HG03060 (cell line): ENCODE measurements at regions not wholly inside any gene's neighbourhood (a gene's known extent, or its start where the extent isn't known, plus 50 kb on each side); places are given as distances from the start of the nearest gene placed in this dataset.

Experiments
- ATAC-seq: cut with Tn5 transposase; IDR thresholded peaks from one replicate; pipeline ENCODE4 v1.9.1; 2021; ENCODE audit warnings: low read depth, moderate number of reproducible peaks; ENCODE audit not compliant: unreplicated experiment

- ATAC-seq = no peak
Measured at GRCh38 chr11:109734566-109734965, 312.6 kb downstream of the C11orf87 start.

DNA sequence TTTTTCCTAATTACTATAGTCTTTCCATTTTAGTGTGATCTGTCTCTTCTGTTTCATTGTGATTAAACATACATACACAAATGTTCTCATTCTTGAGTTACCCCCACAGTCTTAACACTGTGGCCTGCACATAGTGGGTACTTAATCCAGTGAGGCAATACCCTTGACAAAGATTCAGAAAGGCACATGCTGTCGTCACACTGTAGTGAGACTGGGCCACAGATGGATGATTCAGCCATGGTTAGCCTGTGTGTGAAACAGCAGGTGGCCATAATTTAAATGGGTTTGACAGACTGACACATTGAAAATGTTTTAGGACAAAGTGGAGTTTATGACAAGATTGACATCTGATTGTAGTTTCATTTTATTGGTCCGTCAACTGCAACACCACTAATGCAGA is 313.1 kb downstream of the C11orf87 start:
- ATAC-seq = no peak

GRCh38 chr11:109739379-109739778 is 317.4 kb downstream of the C11orf87 start:
- ATAC-seq = no peak

DNA sequence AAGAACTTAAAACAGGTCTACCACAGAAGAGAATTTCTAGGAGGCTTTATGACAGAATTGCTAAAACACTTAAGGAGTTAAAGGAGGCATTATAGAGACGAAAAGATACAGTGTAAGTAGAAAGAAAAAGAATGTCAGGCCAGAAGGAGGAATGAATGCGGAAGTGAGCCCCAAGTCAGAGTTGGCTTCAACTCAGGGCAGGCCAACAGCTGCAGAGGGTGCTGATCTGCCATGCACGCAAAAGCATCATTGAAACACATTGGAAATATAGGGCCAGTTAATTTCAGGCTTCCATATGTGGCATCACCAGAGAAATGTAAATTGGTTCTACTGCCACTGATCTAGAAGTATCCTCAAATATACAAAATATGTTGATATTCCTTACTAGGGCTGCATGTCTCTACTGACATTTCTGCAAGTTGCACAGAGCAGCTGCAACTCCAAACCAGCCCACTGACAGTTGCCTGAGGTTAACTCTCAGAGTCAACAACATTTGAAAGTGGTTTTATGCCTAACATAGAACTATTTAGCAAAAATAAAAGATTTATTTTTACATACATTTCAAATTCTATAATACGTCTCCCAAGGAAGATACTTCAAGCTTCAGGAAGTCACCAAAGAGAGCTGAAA is 324.1 kb downstream of the C11orf87 start:
- no peak for ATAC-seq

- peak; percentile 49 for ATAC-seq
Measured at GRCh38 chr11:109747839-109748238, 325.8 kb downstream of the C11orf87 start.

GRCh38 chr11:109749476-109749875 is 327.5 kb downstream of the C11orf87 start:
- no peak for ATAC-seq

GRCh38 chr11:109750964-109751363 is 329.0 kb downstream of the C11orf87 start:
- no peak for ATAC-seq

DNA sequence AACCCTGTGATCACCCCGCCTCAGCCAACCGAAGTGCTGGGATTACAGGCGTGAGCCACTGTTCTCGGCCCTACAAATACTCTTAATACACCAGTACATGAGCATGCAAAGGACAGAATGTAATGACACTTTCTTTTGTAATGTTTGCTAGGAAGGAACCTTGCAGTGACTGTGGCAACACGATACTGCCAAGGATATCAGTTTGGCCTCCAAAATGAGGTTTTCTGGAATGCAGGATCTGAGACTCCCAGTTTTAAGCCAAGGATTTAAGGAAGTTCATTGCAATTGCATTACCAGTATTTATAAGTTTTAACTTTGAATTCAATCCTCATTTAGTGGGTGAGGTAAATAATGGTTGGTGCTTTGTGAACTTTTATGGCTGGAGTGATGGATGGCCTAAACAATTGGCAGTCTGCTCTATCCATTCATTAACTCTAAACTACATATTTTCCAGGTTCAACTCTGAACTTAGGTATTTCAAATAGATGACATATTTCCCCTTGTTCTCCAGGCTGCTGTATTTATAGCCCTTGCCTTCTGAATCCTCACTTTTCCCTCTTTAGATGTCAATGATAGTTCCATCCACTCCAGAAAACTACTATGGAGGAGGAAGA is 330.3 kb downstream of the C11orf87 start:
- no peak for ATAC-seq

DNA sequence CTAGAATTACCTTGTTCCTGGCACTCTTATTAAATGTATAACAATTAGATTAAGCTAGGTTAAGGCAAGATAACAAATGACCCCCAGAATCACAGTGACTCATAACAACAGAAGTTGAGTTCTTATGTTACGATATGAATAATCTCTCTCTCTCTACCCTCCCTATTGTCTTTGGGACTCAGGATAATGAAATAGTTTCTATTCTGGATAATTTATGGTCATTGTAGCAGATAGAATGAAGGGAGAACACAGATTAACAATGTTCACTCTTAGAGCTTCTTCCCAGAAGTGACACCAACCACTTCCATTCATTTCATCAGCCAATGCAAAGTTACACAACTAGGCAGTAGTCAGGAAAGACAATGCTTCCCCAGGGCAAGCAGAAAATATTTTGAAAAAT is 334.5 kb downstream of the C11orf87 start:
- ATAC-seq = no peak

DNA sequence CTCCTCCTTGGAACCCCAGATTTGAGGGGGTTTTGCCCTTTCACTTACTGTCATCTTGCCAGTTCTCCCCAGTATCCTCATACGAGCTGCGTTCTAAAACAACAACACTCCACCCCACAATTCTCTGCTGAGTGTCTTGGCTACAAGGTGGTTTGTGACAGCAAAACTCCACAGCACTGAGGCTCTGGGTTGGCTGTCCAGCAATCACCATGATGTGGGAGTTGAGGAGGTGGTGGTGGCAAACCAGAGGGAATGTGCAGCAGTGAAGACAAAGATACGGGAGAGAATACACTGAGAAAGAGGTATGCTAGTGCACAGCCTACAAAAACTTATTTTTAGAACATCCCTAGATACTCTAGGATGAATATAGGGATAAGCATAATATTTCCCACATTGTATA is 335.0 kb downstream of the C11orf87 start:
- ATAC-seq = no peak

DNA sequence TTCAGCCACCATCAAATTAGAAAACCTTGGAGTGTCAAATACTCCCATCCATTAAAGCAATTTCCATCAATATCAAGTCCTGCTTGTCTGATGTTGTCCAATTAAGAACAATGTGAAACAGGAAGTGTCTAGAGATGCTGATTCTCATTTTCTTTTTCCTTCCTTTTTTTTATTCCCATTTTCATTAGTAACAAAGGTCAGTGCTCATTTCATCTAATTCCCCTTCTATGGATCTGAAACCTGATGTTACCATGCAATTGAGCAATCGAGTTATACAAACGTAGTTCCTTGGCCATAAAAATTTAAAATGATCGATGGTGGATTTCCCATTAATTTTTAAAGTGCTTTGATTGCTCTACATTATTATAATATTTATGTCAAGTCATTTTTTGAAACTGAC is 330.6 kb upstream of the ZC3H12C start:
- ATAC-seq = no peak

GRCh38 chr11:109765709-109766311 is 327.4 kb upstream of the ZC3H12C start:
- no peak for ATAC-seq

GRCh38 chr11:109769858-109770257 is 323.3 kb upstream of the ZC3H12C start:
- no peak for ATAC-seq

DNA sequence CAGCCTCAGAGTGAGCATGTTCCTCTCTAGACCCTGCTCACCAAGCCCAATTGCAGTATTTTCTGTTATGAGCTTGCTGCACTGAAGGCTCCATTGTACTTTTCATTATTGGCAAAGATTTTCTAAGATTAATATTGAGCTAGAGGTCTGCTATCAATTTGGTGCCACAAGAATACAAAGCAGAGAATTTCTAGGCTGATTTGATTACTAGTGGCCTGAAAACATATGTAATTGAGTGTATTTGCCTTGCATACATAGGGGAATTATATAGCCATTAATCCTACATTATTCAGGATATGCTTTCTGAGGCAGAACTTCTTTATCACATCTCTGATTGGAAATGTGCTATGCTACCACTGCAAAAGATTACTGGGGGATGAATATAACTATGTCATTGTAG is 322.9 kb upstream of the ZC3H12C start:
- ATAC-seq = no peak

DNA sequence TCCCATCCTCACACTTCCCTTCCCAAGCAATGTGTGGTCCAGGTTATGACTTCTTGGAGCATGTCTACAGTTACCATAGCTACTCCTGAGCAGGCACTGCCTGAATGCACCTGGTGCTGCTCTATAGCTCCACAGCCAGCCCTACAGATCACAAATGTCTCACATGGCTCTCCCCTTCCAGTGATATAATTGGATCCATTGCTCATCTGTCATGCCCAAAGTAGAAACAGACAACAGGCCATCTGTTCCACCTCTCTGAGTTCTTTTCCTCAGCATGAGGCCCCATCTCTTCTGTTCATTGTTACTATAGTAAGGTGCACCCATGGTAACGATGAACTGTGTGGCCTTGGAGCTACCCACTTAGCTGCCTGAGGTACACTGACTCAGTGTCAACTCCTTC is 320.3 kb upstream of the ZC3H12C start:
- ATAC-seq = no peak

GRCh38 chr11:109775686-109776085 is 317.5 kb upstream of the ZC3H12C start:
- no peak for ATAC-seq

DNA sequence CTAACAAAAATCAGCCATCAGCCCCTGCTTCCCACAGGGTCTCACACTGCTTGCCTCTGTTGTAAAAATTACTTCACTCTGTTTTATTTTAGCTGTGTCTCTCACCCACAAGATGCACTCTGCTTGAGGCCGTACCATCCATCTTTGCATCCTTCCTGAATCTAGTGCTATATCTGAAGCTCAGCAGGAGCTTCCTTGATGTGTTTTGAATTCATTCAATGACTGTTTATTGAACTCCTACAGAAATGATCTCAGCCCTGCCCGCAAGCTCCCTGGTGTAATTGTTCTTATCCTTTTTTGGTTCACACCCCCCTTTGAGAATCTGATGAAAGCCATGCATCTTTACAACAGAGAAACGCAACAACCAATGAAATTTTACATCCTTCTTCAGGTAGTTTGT is 310.2 kb upstream of the ZC3H12C start:
- ATAC-seq = no peak

DNA sequence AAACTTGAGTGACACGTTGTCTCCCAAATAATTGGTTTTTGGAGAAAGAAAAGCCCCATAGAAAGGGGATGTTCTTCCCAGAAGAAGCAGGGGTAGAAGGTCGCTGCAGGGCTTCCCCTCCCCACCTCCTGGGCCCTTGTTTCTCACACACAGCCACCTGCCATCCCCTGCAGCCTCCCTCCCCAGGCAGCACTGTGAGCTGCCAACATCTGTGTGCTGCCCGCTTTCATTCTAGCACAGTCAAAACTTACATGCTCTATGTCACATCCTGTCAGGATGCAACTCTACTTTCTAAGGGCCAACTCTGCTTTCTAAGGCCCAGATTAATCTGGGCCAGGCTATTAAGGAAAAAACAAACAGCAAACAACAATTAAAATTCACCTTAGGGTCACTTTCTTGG is 309.4 kb upstream of the ZC3H12C start:
- no peak for ATAC-seq

DNA sequence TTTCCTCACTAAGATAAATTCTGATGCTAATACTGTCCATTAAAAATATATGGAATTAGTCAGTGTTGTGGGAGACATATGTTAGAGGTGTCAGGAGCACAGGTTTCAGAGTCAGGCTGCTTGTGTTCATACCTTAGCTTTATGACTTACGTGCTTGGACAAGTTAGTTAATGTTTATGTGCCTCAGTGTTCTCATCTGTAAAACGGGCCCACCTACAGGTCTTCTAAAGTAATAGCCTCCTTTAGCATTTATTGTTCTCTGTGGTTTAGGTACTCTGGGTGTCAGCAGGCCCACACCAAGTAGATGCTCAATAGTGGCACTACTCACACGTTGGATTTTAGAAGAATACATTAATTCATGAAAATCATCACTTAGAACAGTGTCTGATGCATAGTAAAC is 308.7 kb upstream of the ZC3H12C start:
- ATAC-seq = no peak

- no peak for ATAC-seq
Measured at GRCh38 chr11:109785198-109785597, 308.0 kb upstream of the ZC3H12C start.

- ATAC-seq = no peak
Measured at GRCh38 chr11:109785714-109786113, 307.5 kb upstream of the ZC3H12C start.

- no peak for ATAC-seq
Measured at GRCh38 chr11:109788948-109789490, 304.2 kb upstream of the ZC3H12C start.
